Panc1 (cell line): ENCODE measurements at regions not wholly inside any gene's neighbourhood (a gene's known extent, or its start where the extent isn't known, plus 50 kb on each side); places are given as distances from the start of the nearest gene placed in this dataset.

Source experiments
- CTCF ChIP-seq: fragments of 450-650 bp; IDR thresholded peaks from 2 replicates; pipeline ENCODE4 v1.5.1; 2017; ENCODE audit warnings: mild to moderate bottlenecking
- POLR2AphosphoS5 ChIP-seq: IDR thresholded peaks from 2 replicates; pipeline ENCODE4 v1.6.1; 2012; ENCODE audit warnings: mild to moderate bottlenecking, low read depth, low read length, moderate library complexity
- TCF7L2 ChIP-seq: IDR thresholded peaks from 2 replicates; pipeline ENCODE4 v1.6.1; 2011; ENCODE audit warnings: mild to moderate bottlenecking, low read depth, low read length, inconsistent platforms

- TF ChIP-seq CTCF (no peak), TCF7L2 (no peak), POLR2AphosphoS5 (no peak)
Observed at GRCh38 chr7:131657881-131658280, 101.5 kb upstream of the PODXL start.
